SK-N-SH (cell line): ENCODE measurements at regions not wholly inside any gene's neighbourhood (a gene's known extent, or its start where the extent isn't known, plus 50 kb on each side); places are given as distances from the start of the nearest gene placed in this dataset.

ENCODE experiments used
- CTCF ChIA-PET: fragments of 300-600, 350-600 bp; formaldehyde crosslinking; extraction: SDS; loops from one replicate; lab custom pipeline; 2021; lab: Yijun Ruan, JAX
- POLR2A ChIA-PET: fragments of 350-600 bp; sonication (Branson Sonifier 250); formaldehyde crosslinking; extraction: SDS; loops from one replicate; lab custom pipeline; 2020; ENCODE audit warnings: antibody characterized with exemption, inconsistent platforms; lab: Yijun Ruan, JAX
- DNase-seq: peaks from one replicate; pipeline ENCODE4 v3.0.0; 2012
- H2AFZ ChIP-seq: fragments of 200-600 bp; sonication (generic); 2 replicates; pipeline ENCODE4 v1.8.1; 2016; ENCODE audit warnings: antibody characterized with exemption, mild to moderate bottlenecking, low read depth
- H3F3A ChIP-seq: fragments of 200-600 bp; sonication (generic); replicated peaks from 2 replicates; pipeline ENCODE3; 2016; ENCODE audit warnings: antibody characterized with exemption, mild to moderate bottlenecking; ENCODE audit not compliant: insufficient read depth
- H3K27ac ChIP-seq, 2 experiments: fragments of 200-500 bp in 1 of 2; fragments of 200-600 bp in 1 of 2; sonication (Bioruptor generic) in 1 of 2; sonication (generic), shearing (Covaris generic) in 1 of 2; 2 replicates each; pipeline versions ENCODE4 v1.5.1 to v1.6.1; 2014 to 2016; ENCODE audit warnings: low read depth in 2 of 2, inconsistent platforms in 1 of 2, low read length in 1 of 2, mild to moderate bottlenecking in 1 of 2, mixed read lengths in 1 of 2
- H3K27me3 ChIP-seq: fragments of 200-600 bp; sonication (generic), shearing (Covaris generic); 2 replicates; pipeline ENCODE4 v1.6.1; 2016; ENCODE audit warnings: mixed run types; ENCODE audit not compliant: insufficient read depth
- H3K36me3 ChIP-seq, 2 experiments: fragments of 200-500 bp in 1 of 2; fragments of 200-600 bp in 1 of 2; sonication (Bioruptor generic) in 1 of 2; sonication (generic) in 1 of 2; replicated peaks in 1 of 2; 2 replicates each; pipeline versions ENCODE3 to v1.5.1; 2014 to 2016; ENCODE audit warnings: low read length in 1 of 2, mild to moderate bottlenecking in 1 of 2; ENCODE audit not compliant: insufficient read depth in 2 of 2, control insufficient read depth in 1 of 2
- H3K4me1 ChIP-seq, 2 experiments: fragments of 200-500 bp in 1 of 2; fragments of 200-600 bp in 1 of 2; sonication (Bioruptor generic) in 1 of 2; sonication (generic), shearing (Covaris generic) in 1 of 2; 2 replicates each; pipeline versions ENCODE4 v1.5.1 to v1.6.1; 2014 to 2016; ENCODE audit warnings: low read depth in 1 of 2, low read length in 1 of 2, mixed run types in 1 of 2; ENCODE audit not compliant: insufficient read depth in 2 of 2, control insufficient read depth in 1 of 2
- H3K4me2 ChIP-seq: fragments of 200-600 bp; sonication (generic), shearing (Covaris generic); 2 replicates; pipeline ENCODE4 v1.6.1; 2017; ENCODE audit warnings: mixed run types
- H3K4me3 ChIP-seq, 2 experiments: fragments of 200-500 bp in 1 of 2; fragments of 200-600 bp in 1 of 2; sonication (Bioruptor generic) in 1 of 2; sonication (generic), shearing (Covaris generic) in 1 of 2; 2 replicates each; pipeline versions ENCODE4 v1.5.1 to v1.8.1; 2014 to 2016; ENCODE audit warnings: low read depth in 2 of 2, inconsistent platforms in 1 of 2, low read length in 1 of 2, mild to moderate bottlenecking in 1 of 2, mixed read lengths in 1 of 2, moderate library complexity in 1 of 2
- H3K79me2 ChIP-seq: fragments of 200-600 bp; sonication (generic); 2 replicates; pipeline ENCODE4 v1.8.1; 2017; ENCODE audit warnings: mild to moderate bottlenecking; ENCODE audit not compliant: insufficient read depth
- H3K9ac ChIP-seq: fragments of 200-600 bp; sonication (generic); 2 replicates; pipeline ENCODE4 v1.6.1; 2017; ENCODE audit warnings: mixed run types
- H3K9me2 ChIP-seq: fragments of 200-600 bp; sonication (generic); 2 replicates; pipeline ENCODE4 v1.6.1; 2017; ENCODE audit warnings: mixed run types
- H3K9me3 ChIP-seq: fragments of 200-600 bp; sonication (generic); 2 replicates; pipeline ENCODE4 v1.6.1; 2017; ENCODE audit warnings: mixed run types, mild to moderate bottlenecking, moderate library complexity
- H4K20me1 ChIP-seq: fragments of 200-600 bp; sonication (generic); 2 replicates; pipeline ENCODE4 v1.6.1; 2017; ENCODE audit warnings: mild to moderate bottlenecking, mixed run types; ENCODE audit not compliant: insufficient read depth
- ELF1 ChIP-seq: IDR thresholded peaks from 2 replicates; pipeline ENCODE4 v1.4.0; 2012
- FOSL2 ChIP-seq: IDR thresholded peaks from 2 replicates; pipeline ENCODE4 v1.4.0; 2012; ENCODE audit warnings: low read depth, mild to moderate bottlenecking, moderate library complexity, borderline replicate concordance
- FOXM1 ChIP-seq: IDR thresholded peaks from 2 replicates; pipeline ENCODE4 v1.4.0; 2012; ENCODE audit warnings: low read depth, mild to moderate bottlenecking
- NFIC ChIP-seq: IDR thresholded peaks from 2 replicates; pipeline ENCODE4 v1.4.0; 2012; ENCODE audit warnings: borderline replicate concordance
- NRF1 ChIP-seq: IDR thresholded peaks from 2 replicates; pipeline ENCODE4 v1.6.1; 2012; ENCODE audit warnings: low read depth, mild to moderate bottlenecking, low read length
- POLR2AphosphoS5 ChIP-seq: IDR thresholded peaks from 2 replicates; pipeline ENCODE4 v1.6.1; 2012; ENCODE audit warnings: low read depth, low read length
- SMC3 ChIP-seq: IDR thresholded peaks from 2 replicates; pipeline ENCODE4 v1.6.1; 2012; ENCODE audit warnings: low read depth, low read length, improper control_type of control experiment
- YY1 ChIP-seq: IDR thresholded peaks from 2 replicates; pipeline ENCODE4 v1.4.0; 2012; ENCODE audit warnings: low read depth, mild to moderate bottlenecking
- WGBS: methylation state at CpG from one replicate; pipeline ENCODE4 v1.1.6; 2017; ENCODE audit warnings: low lambda C conversion rate; 5-methylcytosine and 5-hydroxymethylcytosine counted together
- TF ChIP-seq, protein P1 (sequence below): IDR thresholded peaks from 2 replicates; pipeline ENCODE4 v1.6.1; 2012; ENCODE audit warnings: mild to moderate bottlenecking, low read depth, low read length, moderate library complexity
- TF ChIP-seq, protein P2 (sequence below): fragments of 150-350 bp; IDR thresholded peaks from 2 replicates; pipeline ENCODE4 v1.6.1; 2017; ENCODE audit warnings: antibody characterized with exemption, low read length, low read depth, borderline replicate concordance
- TF ChIP-seq, protein P3 (sequence below): fragments of 200-600 bp; sonication (generic); IDR thresholded peaks from 2 replicates; pipeline ENCODE4 v1.6.1; 2017; ENCODE audit warnings: antibody characterized with exemption, mild to moderate bottlenecking, moderate library complexity
- TF ChIP-seq, protein P4 (sequence below): IDR thresholded peaks from 2 replicates; pipeline ENCODE4 v1.4.0; 2012; ENCODE audit warnings: low read depth
- TF ChIP-seq, protein P5 (sequence below): fragments of 150-350 bp; IDR thresholded peaks from 2 replicates; pipeline ENCODE4 v1.6.1; 2016; ENCODE audit warnings: mild to moderate bottlenecking, low read depth, low read length

DNA sequence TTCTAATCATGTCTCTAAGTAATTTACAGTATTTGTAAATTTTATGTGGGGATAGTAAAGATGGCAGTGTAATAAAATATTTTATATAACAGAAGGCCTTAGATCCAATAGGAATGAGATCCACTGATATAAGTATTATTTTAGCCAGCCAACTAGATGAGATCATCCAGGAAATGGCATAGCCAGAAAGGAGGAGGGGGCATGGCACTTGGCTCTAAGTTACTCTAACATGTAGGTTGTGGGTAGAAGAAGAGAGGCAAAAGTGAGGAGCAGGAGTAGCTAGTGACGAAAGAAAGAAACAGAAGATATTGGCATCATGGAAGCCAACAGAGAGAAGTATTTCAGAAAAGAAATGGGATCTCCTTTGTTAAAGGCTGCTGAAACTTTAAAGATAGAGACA, 426.1 kb downstream of the PTPRC start:
- 94% methylated on average over 1 of the region's 1 CpG for WGBS
- Histone ChIP-seq H2AFZ (peak overlapping the region; percentile 73), H3K4me3 (no peak overlapping the region)
- TF ChIP-seq, protein P1, sequence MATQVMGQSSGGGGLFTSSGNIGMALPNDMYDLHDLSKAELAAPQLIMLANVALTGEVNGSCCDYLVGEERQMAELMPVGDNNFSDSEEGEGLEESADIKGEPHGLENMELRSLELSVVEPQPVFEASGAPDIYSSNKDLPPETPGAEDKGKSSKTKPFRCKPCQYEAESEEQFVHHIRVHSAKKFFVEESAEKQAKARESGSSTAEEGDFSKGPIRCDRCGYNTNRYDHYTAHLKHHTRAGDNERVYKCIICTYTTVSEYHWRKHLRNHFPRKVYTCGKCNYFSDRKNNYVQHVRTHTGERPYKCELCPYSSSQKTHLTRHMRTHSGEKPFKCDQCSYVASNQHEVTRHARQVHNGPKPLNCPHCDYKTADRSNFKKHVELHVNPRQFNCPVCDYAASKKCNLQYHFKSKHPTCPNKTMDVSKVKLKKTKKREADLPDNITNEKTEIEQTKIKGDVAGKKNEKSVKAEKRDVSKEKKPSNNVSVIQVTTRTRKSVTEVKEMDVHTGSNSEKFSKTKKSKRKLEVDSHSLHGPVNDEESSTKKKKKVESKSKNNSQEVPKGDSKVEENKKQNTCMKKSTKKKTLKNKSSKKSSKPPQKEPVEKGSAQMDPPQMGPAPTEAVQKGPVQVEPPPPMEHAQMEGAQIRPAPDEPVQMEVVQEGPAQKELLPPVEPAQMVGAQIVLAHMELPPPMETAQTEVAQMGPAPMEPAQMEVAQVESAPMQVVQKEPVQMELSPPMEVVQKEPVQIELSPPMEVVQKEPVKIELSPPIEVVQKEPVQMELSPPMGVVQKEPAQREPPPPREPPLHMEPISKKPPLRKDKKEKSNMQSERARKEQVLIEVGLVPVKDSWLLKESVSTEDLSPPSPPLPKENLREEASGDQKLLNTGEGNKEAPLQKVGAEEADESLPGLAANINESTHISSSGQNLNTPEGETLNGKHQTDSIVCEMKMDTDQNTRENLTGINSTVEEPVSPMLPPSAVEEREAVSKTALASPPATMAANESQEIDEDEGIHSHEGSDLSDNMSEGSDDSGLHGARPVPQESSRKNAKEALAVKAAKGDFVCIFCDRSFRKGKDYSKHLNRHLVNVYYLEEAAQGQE: no peak
- TF ChIP-seq, all 33 proteins: peak for 0
- H3K9ac ChIP-seq: no peak overlapping the region
- no peak for DNase-seq
- H3K4me2 ChIP-seq: no peak overlapping the region
- no peaks in the 10 kb centered on the region for H3K79me2 ChIP-seq
- no peaks in the 10 kb centered on the region for H4K20me1 ChIP-seq
- ChIA-PET POLR2A (no interaction called here), CTCF (interaction anchor here (0.8 kb wide), 1 partner anchor 48 kb away, joined by 3 read pairs; no protein-coding TSS in a partner anchor)
- no peaks in the 10 kb centered on the region for H3F3A ChIP-seq
- no peaks in the 10 kb centered on the region for H3K9me3 ChIP-seq
- no peaks in the 10 kb centered on the region for H3K9me2 ChIP-seq
- H3K36me3 ChIP-seq: no peaks in the 10 kb centered on the region
- H3K27ac ChIP-seq: no peak overlapping the region
- H3K4me1 ChIP-seq: no peaks in the 10 kb centered on the region; a peak in 1 of 4 replicates
- no peaks in the 10 kb centered on the region for H3K27me3 ChIP-seq

DNA sequence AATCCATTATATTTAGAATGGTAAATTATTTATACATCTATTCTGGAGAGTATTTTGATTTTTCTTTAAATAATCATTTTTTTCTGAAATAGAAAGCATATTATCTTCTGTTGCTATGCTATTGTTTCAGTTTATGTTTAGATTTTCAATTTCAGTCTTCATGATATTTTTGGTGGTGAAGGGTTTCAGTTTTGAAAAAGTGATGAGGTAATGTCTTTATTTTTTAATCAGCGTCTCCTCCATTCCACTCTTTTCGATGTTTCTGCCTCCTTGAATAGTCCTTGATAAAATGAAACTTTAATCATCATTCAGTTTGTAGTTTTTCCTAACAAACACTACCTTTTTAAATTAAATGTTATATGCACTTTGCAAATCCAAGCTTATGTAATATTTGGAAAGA, 428.6 kb downstream of the PTPRC start:
- no peak overlapping the region for H3K4me2 ChIP-seq
- CTCF ChIA-PET: no interaction called here
- no peaks in the 10 kb centered on the region; a peak in 1 of 4 replicates for H3K4me1 ChIP-seq
- no peaks in the 10 kb centered on the region for H3K79me2 ChIP-seq
- H3K4me3 ChIP-seq: no peak overlapping the region
- no peaks in the 10 kb centered on the region for H3K9me3 ChIP-seq
- WGBS: 89% methylated on average over 2 of the region's 2 CpGs
- POLR2A ChIA-PET: no interaction called here
- no peaks in the 10 kb centered on the region for H3K9me2 ChIP-seq
- H3K27ac ChIP-seq: no peak overlapping the region
- DNase-seq: no peak
- no peaks in the 10 kb centered on the region for H4K20me1 ChIP-seq
- H2AFZ ChIP-seq: no peak overlapping the region
- no peaks in the 10 kb centered on the region for H3K36me3 ChIP-seq
- H3K27me3 ChIP-seq: no peaks in the 10 kb centered on the region
- H3F3A ChIP-seq: no peaks in the 10 kb centered on the region
- TF ChIP-seq, protein P2, sequence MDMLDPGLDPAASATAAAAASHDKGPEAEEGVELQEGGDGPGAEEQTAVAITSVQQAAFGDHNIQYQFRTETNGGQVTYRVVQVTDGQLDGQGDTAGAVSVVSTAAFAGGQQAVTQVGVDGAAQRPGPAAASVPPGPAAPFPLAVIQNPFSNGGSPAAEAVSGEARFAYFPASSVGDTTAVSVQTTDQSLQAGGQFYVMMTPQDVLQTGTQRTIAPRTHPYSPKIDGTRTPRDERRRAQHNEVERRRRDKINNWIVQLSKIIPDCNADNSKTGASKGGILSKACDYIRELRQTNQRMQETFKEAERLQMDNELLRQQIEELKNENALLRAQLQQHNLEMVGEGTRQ: no peak
- no peak for TF ChIP-seq POLR2AphosphoS5
- TF ChIP-seq, protein P3, sequence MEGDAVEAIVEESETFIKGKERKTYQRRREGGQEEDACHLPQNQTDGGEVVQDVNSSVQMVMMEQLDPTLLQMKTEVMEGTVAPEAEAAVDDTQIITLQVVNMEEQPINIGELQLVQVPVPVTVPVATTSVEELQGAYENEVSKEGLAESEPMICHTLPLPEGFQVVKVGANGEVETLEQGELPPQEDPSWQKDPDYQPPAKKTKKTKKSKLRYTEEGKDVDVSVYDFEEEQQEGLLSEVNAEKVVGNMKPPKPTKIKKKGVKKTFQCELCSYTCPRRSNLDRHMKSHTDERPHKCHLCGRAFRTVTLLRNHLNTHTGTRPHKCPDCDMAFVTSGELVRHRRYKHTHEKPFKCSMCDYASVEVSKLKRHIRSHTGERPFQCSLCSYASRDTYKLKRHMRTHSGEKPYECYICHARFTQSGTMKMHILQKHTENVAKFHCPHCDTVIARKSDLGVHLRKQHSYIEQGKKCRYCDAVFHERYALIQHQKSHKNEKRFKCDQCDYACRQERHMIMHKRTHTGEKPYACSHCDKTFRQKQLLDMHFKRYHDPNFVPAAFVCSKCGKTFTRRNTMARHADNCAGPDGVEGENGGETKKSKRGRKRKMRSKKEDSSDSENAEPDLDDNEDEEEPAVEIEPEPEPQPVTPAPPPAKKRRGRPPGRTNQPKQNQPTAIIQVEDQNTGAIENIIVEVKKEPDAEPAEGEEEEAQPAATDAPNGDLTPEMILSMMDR: no peak
- TF ChIP-seq, protein P4, sequence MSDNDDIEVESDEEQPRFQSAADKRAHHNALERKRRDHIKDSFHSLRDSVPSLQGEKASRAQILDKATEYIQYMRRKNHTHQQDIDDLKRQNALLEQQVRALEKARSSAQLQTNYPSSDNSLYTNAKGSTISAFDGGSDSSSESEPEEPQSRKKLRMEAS: no peak
- TF ChIP-seq, protein P5, sequence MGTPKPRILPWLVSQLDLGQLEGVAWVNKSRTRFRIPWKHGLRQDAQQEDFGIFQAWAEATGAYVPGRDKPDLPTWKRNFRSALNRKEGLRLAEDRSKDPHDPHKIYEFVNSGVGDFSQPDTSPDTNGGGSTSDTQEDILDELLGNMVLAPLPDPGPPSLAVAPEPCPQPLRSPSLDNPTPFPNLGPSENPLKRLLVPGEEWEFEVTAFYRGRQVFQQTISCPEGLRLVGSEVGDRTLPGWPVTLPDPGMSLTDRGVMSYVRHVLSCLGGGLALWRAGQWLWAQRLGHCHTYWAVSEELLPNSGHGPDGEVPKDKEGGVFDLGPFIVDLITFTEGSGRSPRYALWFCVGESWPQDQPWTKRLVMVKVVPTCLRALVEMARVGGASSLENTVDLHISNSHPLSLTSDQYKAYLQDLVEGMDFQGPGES: no peak
- TF ChIP-seq NRF1: no peak
- no peak for TF ChIP-seq FOXM1
- TF ChIP-seq YY1: no peak
- TF ChIP-seq ELF1: no peak
- TF ChIP-seq SMC3: no peak
- no peak for TF ChIP-seq FOSL2
- no peak for TF ChIP-seq NFIC
- H3K9ac ChIP-seq: no peak overlapping the region
